ENCODE measurements at regions not wholly inside any gene's neighbourhood (a gene's known extent, or its start where the extent isn't known, plus 50 kb on each side); places are given as distances from the start of the nearest gene placed in this dataset.

GRCh38 chr2:204184226-204184625 is 247.7 kb downstream of the ICOS start:
- TF ChIP-seq CTCF (IDR thresholded peaks at IDR 0.05) = no peak
- TF ChIP-seq POLR2A (IDR thresholded peaks at IDR 0.05) = no peak
- no peak for TF ChIP-seq POLR2AphosphoS5 (IDR thresholded peaks at IDR 0.05)

Data from prostate gland (tissue), 2 donors.